GM23338 (cell line): ENCODE measurements at regions not wholly inside any gene's neighbourhood (a gene's known extent, or its start where the extent isn't known, plus 50 kb on each side); places are given as distances from the start of the nearest gene placed in this dataset.

Experiments
- ATAC-seq: fragments of 200-7000 bp; cut with Tn5 transposase; 3 replicates; pipeline ENCODE4 v1.9.1; 2020
- DNase-seq: peaks from one replicate; pipeline ENCODE4 v3.0.0-alpha.2; 2015; ENCODE audit warnings: low spot score
- H2AFZ ChIP-seq: fragments of 200-600 bp; sonication (generic); 2 replicates; pipeline ENCODE4 v1.8.0; 2016; ENCODE audit warnings: antibody characterized with exemption, mild to moderate bottlenecking, moderate library complexity
- H3F3A ChIP-seq: fragments of 200-600 bp; sonication (generic); replicated peaks from 2 replicates; pipeline ENCODE4 v1.8.0; 2017; ENCODE audit warnings: antibody characterized with exemption, mixed run types, low read depth
- H3K27ac ChIP-seq: fragments of 200-600 bp; sonication (generic); 2 replicates; pipeline ENCODE4 v1.6.1; 2016; ENCODE audit warnings: low read depth
- H3K27me3 ChIP-seq: fragments of 200-600 bp; sonication (generic); 2 replicates; pipeline ENCODE4 v1.8.0; 2016; ENCODE audit warnings: mild to moderate bottlenecking, mixed run types, moderate library complexity; ENCODE audit not compliant: insufficient read depth
- H3K36me3 ChIP-seq: fragments of 200-600 bp; sonication (generic); 2 replicates; pipeline ENCODE4 v1.8.0; 2016; ENCODE audit warnings: mild to moderate bottlenecking; ENCODE audit not compliant: insufficient read depth
- H3K4me1 ChIP-seq: fragments of 200-600 bp; sonication (generic); 2 replicates; pipeline ENCODE4 v1.8.0; 2016; ENCODE audit warnings: mild to moderate bottlenecking, moderate library complexity; ENCODE audit not compliant: insufficient read depth
- H3K4me2 ChIP-seq: fragments of 200-600 bp; sonication (generic); 2 replicates; pipeline ENCODE4 v1.7.1; 2017; ENCODE audit warnings: mixed run types
- H3K4me3 ChIP-seq: fragments of 200-600 bp; sonication (generic); 2 replicates; pipeline ENCODE4 v1.6.1; 2016; ENCODE audit warnings: mixed run types
- H3K79me2 ChIP-seq: fragments of 200-600 bp; sonication (generic); replicated peaks from 2 replicates; pipeline ENCODE4 v1.8.0; 2017; ENCODE audit warnings: mild to moderate bottlenecking; ENCODE audit not compliant: insufficient read depth
- H3K9me2 ChIP-seq: fragments of 200-600 bp; sonication (generic); 2 replicates; pipeline ENCODE4 v1.8.0; 2017; ENCODE audit not compliant: insufficient read depth
- H4K20me1 ChIP-seq: fragments of 200-600 bp; sonication (generic); replicated peaks from 2 replicates; pipeline ENCODE4 v1.8.0; 2017; ENCODE audit warnings: mild to moderate bottlenecking; ENCODE audit not compliant: insufficient read depth
- H3K27ac Mint-ChIP-seq: 2 replicates; pipeline ENCODE4 v1.8.0; 2020; ENCODE audit warnings: inconsistent platforms, mild to moderate bottlenecking, moderate library complexity, mixed read lengths
- H3K27me3 Mint-ChIP-seq: 3 replicates; pipeline ENCODE4 v1.8.0; 2022; ENCODE audit warnings: low read depth, mild to moderate bottlenecking, moderate library complexity, mixed read lengths, inconsistent platforms; ENCODE audit not compliant: insufficient read depth, poor library complexity
- H3K36me3 Mint-ChIP-seq: 3 replicates; pipeline ENCODE4 v1.8.0; 2021; ENCODE audit warnings: low read depth, mild to moderate bottlenecking, inconsistent platforms, moderate library complexity, mixed read lengths
- H3K4me1 Mint-ChIP-seq: 3 replicates; pipeline ENCODE4 v1.8.0; 2020; ENCODE audit warnings: mild to moderate bottlenecking, inconsistent platforms, mixed read lengths
- H3K4me3 Mint-ChIP-seq: 3 replicates; pipeline ENCODE4 v1.8.0; 2021; ENCODE audit warnings: moderate library complexity, mild to moderate bottlenecking, inconsistent platforms, mixed read lengths
- H3K9me3 Mint-ChIP-seq: 3 replicates; pipeline ENCODE4 v1.8.0; 2020; ENCODE audit warnings: moderate library complexity, mild to moderate bottlenecking, inconsistent platforms, mixed read lengths
- CTCF ChIP-seq, 2 experiments: fragments of 200-600 bp in 1 of 2; sonication (generic) in 1 of 2; conservative IDR thresholded peaks; 2 replicates each; pipeline versions ENCODE4 v1.5.1 to v1.6.1; 2016 to 2017; ENCODE audit warnings: antibody characterized with exemption in 2 of 2, low read depth in 2 of 2, mild to moderate bottlenecking in 2 of 2, moderate library complexity in 1 of 2
- ETS1 ChIP-seq: IDR thresholded peaks from 2 replicates; pipeline ENCODE4 v1.6.1; 2016; ENCODE audit warnings: antibody characterized with exemption
- NANOG ChIP-seq: IDR thresholded peaks from 2 replicates; pipeline ENCODE4 v1.6.1; 2016; ENCODE audit warnings: antibody characterized with exemption, borderline replicate concordance
- STAT1 ChIP-seq: IDR thresholded peaks from one replicate; pipeline ENCODE4 v1.6.1; 2016; ENCODE audit warnings: antibody characterized with exemption; ENCODE audit not compliant: unreplicated experiment
- TF ChIP-seq, protein P1 (sequence below): fragments of 250-450 bp; sonication (Bioruptor Pico); IDR thresholded peaks from 2 replicates; pipeline ENCODE4 v1.5.0; 2020; ENCODE audit warnings: mild to moderate bottlenecking, moderate library complexity

- Histone ChIP-seq H3K4me1 (no peaks in the 10 kb centered on the region), H3K36me3 (no peaks in the 10 kb centered on the region), H3K79me2 (no peaks in the 10 kb centered on the region), H3K27ac (no peak overlapping the region), H4K20me1 (no peaks in the 10 kb centered on the region), H3K4me3 (no peak overlapping the region), H2AFZ (no peak overlapping the region), H3K4me2 (no peak overlapping the region), H3K9me2 (no peaks in the 10 kb centered on the region), H3K27me3 (no peaks in the 10 kb centered on the region), H3F3A (no peaks in the 10 kb centered on the region)
- Mint-ChIP-seq H3K36me3 (no peaks in the 10 kb centered on the region), H3K4me1 (no peaks in the 10 kb centered on the region), H3K4me3 (no peak overlapping the region), H3K27me3 (peaks cover 1% of the 10 kb centered on the region), H3K9me3 (no peaks in the 10 kb centered on the region), H3K27ac (no peak overlapping the region)
- DNase-seq (no peak), ATAC-seq (no peak)
- TF ChIP-seq, protein P1, sequence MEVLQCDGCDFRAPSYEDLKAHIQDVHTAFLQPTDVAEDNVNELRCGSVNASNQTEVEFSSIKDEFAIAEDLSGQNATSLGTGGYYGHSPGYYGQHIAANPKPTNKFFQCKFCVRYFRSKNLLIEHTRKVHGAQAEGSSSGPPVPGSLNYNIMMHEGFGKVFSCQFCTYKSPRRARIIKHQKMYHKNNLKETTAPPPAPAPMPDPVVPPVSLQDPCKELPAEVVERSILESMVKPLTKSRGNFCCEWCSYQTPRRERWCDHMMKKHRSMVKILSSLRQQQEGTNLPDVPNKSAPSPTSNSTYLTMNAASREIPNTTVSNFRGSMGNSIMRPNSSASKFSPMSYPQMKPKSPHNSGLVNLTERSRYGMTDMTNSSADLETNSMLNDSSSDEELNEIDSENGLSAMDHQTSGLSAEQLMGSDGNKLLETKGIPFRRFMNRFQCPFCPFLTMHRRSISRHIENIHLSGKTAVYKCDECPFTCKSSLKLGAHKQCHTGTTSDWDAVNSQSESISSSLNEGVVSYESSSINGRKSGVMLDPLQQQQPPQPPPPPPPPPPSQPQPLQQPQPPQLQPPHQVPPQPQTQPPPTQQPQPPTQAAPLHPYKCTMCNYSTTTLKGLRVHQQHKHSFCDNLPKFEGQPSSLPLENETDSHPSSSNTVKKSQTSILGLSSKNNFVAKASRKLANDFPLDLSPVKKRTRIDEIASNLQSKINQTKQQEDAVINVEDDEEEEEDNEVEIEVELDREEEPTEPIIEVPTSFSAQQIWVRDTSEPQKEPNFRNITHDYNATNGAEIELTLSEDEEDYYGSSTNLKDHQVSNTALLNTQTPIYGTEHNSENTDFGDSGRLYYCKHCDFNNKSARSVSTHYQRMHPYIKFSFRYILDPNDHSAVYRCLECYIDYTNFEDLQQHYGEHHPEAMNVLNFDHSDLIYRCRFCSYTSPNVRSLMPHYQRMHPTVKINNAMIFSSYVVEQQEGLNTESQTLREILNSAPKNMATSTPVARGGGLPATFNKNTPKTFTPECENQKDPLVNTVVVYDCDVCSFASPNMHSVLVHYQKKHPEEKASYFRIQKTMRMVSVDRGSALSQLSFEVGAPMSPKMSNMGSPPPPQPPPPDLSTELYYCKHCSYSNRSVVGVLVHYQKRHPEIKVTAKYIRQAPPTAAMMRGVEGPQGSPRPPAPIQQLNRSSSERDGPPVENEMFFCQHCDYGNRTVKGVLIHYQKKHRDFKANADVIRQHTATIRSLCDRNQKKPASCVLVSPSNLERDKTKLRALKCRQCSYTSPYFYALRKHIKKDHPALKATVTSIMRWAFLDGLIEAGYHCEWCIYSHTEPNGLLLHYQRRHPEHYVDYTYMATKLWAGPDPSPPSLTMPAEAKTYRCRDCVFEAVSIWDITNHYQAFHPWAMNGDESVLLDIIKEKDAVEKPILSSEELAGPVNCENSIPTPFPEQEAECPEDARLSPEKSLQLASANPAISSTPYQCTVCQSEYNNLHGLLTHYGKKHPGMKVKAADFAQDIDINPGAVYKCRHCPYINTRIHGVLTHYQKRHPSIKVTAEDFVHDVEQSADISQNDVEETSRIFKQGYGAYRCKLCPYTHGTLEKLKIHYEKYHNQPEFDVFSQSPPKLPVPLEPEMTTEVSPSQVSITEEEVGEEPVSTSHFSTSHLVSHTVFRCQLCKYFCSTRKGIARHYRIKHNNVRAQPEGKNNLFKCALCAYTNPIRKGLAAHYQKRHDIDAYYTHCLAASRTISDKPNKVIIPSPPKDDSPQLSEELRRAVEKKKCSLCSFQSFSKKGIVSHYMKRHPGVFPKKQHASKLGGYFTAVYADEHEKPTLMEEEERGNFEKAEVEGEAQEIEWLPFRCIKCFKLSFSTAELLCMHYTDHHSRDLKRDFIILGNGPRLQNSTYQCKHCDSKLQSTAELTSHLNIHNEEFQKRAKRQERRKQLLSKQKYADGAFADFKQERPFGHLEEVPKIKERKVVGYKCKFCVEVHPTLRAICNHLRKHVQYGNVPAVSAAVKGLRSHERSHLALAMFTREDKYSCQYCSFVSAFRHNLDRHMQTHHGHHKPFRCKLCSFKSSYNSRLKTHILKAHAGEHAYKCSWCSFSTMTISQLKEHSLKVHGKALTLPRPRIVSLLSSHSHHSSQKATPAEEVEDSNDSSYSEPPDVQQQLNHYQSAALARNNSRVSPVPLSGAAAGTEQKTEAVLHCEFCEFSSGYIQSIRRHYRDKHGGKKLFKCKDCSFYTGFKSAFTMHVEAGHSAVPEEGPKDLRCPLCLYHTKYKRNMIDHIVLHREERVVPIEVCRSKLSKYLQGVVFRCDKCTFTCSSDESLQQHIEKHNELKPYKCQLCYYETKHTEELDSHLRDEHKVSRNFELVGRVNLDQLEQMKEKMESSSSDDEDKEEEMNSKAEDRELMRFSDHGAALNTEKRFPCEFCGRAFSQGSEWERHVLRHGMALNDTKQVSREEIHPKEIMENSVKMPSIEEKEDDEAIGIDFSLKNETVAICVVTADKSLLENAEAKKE (CRISPR knock-in tag) = no peak
- TF ChIP-seq STAT1 = no peak
- no peak for TF ChIP-seq ETS1
Measured at GRCh38 chrX:121598356-121598755, 550.9 kb downstream of the GLUD2 start.

DNA sequence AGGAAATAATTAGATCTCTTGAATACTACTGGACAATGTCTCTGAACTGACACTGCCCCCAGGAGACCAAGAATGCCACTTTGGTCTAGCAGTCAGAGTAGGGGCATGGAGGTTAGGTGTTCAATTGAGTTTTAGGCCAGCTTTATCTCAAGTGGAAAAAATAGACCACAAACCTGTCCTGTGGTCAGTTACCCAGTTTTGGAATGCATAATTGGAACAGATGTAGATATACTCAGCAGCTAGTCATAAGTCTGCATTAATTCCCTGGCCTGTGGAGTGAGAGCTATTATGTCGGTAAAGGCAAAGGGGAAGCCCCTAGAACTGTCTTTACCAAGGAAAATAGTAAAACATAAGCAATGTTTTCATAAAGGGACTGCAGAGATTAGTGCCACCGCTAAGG is 587.7 kb downstream of the GLUD2 start:
- H3K36me3 ChIP-seq = no peaks in the 10 kb centered on the region
- H3K9me2 ChIP-seq = no peaks in the 10 kb centered on the region
- H4K20me1 ChIP-seq = no peaks in the 10 kb centered on the region
- H3K27me3 Mint-ChIP-seq = no peaks in the 10 kb centered on the region
- no peak overlapping the region for H2AFZ ChIP-seq
- H3K27ac ChIP-seq = no peak overlapping the region
- H3K4me1 Mint-ChIP-seq = peaks cover 13% of the 10 kb centered on the region; the same call in 2 of the 3 replicates
- no peaks in the 10 kb centered on the region; the same call in 2 of the 3 replicates for H3K9me3 Mint-ChIP-seq
- no peak overlapping the region for H3K4me3 Mint-ChIP-seq
- H3K4me3 ChIP-seq = no peak overlapping the region
- ATAC-seq = no peak
- H3F3A ChIP-seq = no peaks in the 10 kb centered on the region
- no peaks in the 10 kb centered on the region for H3K27me3 ChIP-seq
- DNase-seq = no peak
- H3K4me1 ChIP-seq = peaks cover 11% of the 10 kb centered on the region
- H3K79me2 ChIP-seq = no peaks in the 10 kb centered on the region
- no peaks in the 10 kb centered on the region for H3K36me3 Mint-ChIP-seq
- no peak overlapping the region for H3K27ac Mint-ChIP-seq
- H3K4me2 ChIP-seq = no peak overlapping the region
- TF ChIP-seq NANOG = no peak
- TF ChIP-seq CTCF (conservative IDR thresholded peaks at IDR 0.05; ENCODE audit: low read depth in 2 of 2) = no peak
